Astrocyte (in vitro differentiated cells and primary cell): ENCODE measurements at regions not wholly inside any gene's neighbourhood (a gene's known extent, or its start where the extent isn't known, plus 50 kb on each side); places are given as distances from the start of the nearest gene placed in this dataset.

ENCODE experiments used
- DNase-seq: peaks from one replicate; pipeline ENCODE4 v3.0.0-alpha.2; 2010; ENCODE audit warnings: low read depth
- FAIRE-seq: peaks from 2 replicates; lab custom pipeline; 2011; peaks lifted over from hg19 to GRCh38; lab: Jason Lieb, UNC
- H2AFZ ChIP-seq: 2 replicates; pipeline ENCODE4 v1.6.0; 2012; ENCODE audit warnings: low read depth, low read length, inconsistent platforms
- H3K27ac ChIP-seq: 2 replicates; pipeline ENCODE4 v1.5.1; 2011; ENCODE audit warnings: low read depth, low read length, inconsistent platforms
- H3K27me3 ChIP-seq: 2 replicates; pipeline ENCODE4 v1.6.0; 2011; ENCODE audit warnings: low read length, inconsistent platforms; ENCODE audit not compliant: insufficient read depth
- H3K36me3 ChIP-seq: 2 replicates; pipeline ENCODE4 v1.5.1; 2011; ENCODE audit warnings: low read length, inconsistent platforms; ENCODE audit not compliant: insufficient read depth
- H3K4me1 ChIP-seq: 2 replicates; pipeline ENCODE4 v1.5.1; 2011; ENCODE audit warnings: low read length, inconsistent platforms; ENCODE audit not compliant: insufficient read depth
- H3K4me2 ChIP-seq: 2 replicates; pipeline ENCODE4 v1.6.0; 2012; ENCODE audit warnings: low read length, inconsistent platforms
- H3K4me3 ChIP-seq: 2 replicates; pipeline ENCODE4 v1.5.1; 2011; ENCODE audit warnings: low read depth, mild to moderate bottlenecking, low read length, inconsistent platforms; ENCODE audit not compliant: insufficient read depth
- H3K79me2 ChIP-seq: 2 replicates; pipeline ENCODE4 v1.6.0; 2012; ENCODE audit warnings: mild to moderate bottlenecking, low read length, inconsistent platforms; ENCODE audit not compliant: insufficient read depth
- H3K9ac ChIP-seq: 2 replicates; pipeline ENCODE4 v1.6.0; 2012; ENCODE audit warnings: mild to moderate bottlenecking, low read length, inconsistent platforms
- H3K9me3 ChIP-seq: 2 replicates; pipeline ENCODE4 v1.5.1; 2012; ENCODE audit warnings: low read depth, mild to moderate bottlenecking, low read length, inconsistent platforms; ENCODE audit not compliant: insufficient read depth
- H4K20me1 ChIP-seq: 2 replicates; pipeline ENCODE4 v1.6.0; 2012; ENCODE audit warnings: low read length, inconsistent platforms; ENCODE audit not compliant: insufficient read depth
- H3K27ac Mint-ChIP-seq: one replicate; pipeline ENCODE4 v1.8.0; 2021; ENCODE audit warnings: mild to moderate bottlenecking, mixed read lengths; ENCODE audit not compliant: unreplicated experiment
- H3K27me3 Mint-ChIP-seq: one replicate; pipeline ENCODE4 v1.8.0; 2021; ENCODE audit warnings: low read depth, mixed read lengths; ENCODE audit not compliant: unreplicated experiment
- H3K36me3 Mint-ChIP-seq: one replicate; pipeline ENCODE4 v1.8.0; 2021; ENCODE audit warnings: low read depth, mixed read lengths; ENCODE audit not compliant: unreplicated experiment
- H3K4me1 Mint-ChIP-seq: one replicate; pipeline ENCODE4 v1.8.0; 2021; ENCODE audit warnings: low read depth, mixed read lengths; ENCODE audit not compliant: unreplicated experiment
- H3K4me3 Mint-ChIP-seq: one replicate; pipeline ENCODE4 v1.8.0; 2021; ENCODE audit warnings: mild to moderate bottlenecking, moderate library complexity, mixed read lengths; ENCODE audit not compliant: unreplicated experiment
- H3K9me3 Mint-ChIP-seq: one replicate; pipeline ENCODE4 v1.8.0; 2021; ENCODE audit warnings: mild to moderate bottlenecking, mixed read lengths; ENCODE audit not compliant: unreplicated experiment
- EZH2 ChIP-seq: IDR thresholded peaks from 2 replicates; pipeline ENCODE4 v1.6.1; 2012; ENCODE audit warnings: mild to moderate bottlenecking, low read length, inconsistent platforms; ENCODE audit not compliant: insufficient read depth
- TF ChIP-seq, protein P1 (sequence below): IDR thresholded peaks from 2 replicates; pipeline ENCODE4 v1.5.1; 2011; ENCODE audit warnings: low read depth, mild to moderate bottlenecking, inconsistent platforms, low read length, moderate library complexity; ENCODE audit not compliant: insufficient read depth

DNA sequence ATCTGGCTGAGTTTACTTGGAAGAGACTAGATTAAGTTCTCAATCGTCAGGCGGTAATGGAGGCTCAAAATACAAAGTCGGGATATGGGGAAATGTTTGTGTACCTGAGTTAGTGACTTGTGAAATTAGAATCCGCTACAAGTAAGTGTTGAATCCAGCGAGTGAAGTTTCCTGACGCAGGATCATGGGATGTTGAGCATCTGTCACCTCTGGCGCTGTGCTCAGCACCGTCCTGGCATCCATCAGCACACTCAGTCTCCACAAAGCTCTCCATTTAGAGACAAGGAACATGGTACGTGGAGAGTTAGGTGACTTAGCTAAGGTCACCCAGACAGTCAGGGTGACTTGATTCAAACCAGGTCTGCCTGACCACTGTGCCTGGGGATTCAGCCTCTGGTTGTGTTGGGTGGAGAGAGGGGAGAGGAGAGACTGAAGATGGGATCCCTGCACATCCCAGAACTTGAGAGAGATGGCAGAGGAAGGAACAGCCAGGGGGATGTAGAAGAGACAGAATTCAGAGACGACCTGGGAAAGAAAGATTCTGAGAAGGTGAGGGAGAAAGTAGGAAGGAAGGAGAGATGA lies 251.2 kb downstream of the ACKR3 start:
- H3K9me3 Mint-ChIP-seq: peaks cover 10% of the 10 kb centered on the region
- H2AFZ ChIP-seq: no peak overlapping the region

DNA sequence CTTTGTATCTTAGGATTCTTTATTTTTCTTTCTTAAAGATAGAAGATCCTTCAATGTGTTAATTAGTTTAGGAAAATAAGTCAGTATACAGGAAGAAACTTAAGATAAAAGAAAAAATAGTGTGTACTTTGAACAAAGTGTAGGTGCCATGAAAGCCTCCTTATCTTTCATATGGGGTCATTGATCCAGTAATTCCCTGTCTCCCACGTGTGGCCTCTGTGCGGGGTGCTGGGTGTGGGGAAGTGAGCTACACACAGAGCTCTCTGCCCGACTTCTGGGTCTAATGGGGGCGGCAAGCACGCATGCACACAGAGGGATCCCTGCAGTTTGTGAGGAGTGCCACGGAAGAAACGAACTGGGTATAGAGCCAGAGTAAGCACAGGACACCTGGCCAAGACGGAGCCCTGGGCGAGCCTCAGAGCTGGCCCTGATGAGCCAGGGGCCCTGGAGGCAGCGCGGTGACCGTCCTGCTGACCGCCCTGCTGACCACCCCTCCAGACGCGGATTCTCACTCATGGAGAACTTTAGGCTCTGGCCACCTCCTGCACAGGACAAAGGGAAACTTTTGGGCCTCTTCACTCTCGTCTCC lies 253.5 kb downstream of the ACKR3 start:
- Mint-ChIP-seq H3K27me3 (peaks cover 14% of the 10 kb centered on the region), H3K36me3 (no peaks in the 10 kb centered on the region), H3K4me1 (peaks cover 1% of the 10 kb centered on the region), H3K9me3 (peaks cover 6% of the 10 kb centered on the region), H3K27ac (peak overlapping the region; percentile 36), H3K4me3 (no peak overlapping the region)
- H3K4me2 ChIP-seq: no peak overlapping the region
- H3K9ac ChIP-seq: no peak overlapping the region
- H3K4me3 ChIP-seq: no peak overlapping the region
- H3K27ac ChIP-seq: no peak overlapping the region
- H4K20me1 ChIP-seq: no peaks in the 10 kb centered on the region
- H3K79me2 ChIP-seq: no peaks in the 10 kb centered on the region
- H3K9me3 ChIP-seq: no peaks in the 10 kb centered on the region
- no peak for TF ChIP-seq EZH2
- TF ChIP-seq, protein P1, sequence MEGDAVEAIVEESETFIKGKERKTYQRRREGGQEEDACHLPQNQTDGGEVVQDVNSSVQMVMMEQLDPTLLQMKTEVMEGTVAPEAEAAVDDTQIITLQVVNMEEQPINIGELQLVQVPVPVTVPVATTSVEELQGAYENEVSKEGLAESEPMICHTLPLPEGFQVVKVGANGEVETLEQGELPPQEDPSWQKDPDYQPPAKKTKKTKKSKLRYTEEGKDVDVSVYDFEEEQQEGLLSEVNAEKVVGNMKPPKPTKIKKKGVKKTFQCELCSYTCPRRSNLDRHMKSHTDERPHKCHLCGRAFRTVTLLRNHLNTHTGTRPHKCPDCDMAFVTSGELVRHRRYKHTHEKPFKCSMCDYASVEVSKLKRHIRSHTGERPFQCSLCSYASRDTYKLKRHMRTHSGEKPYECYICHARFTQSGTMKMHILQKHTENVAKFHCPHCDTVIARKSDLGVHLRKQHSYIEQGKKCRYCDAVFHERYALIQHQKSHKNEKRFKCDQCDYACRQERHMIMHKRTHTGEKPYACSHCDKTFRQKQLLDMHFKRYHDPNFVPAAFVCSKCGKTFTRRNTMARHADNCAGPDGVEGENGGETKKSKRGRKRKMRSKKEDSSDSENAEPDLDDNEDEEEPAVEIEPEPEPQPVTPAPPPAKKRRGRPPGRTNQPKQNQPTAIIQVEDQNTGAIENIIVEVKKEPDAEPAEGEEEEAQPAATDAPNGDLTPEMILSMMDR: no peak
- no peaks in the 10 kb centered on the region for H3K4me1 ChIP-seq
- DNase-seq (no peak), FAIRE-seq (no peak)
- no peak overlapping the region for H2AFZ ChIP-seq
- H3K36me3 ChIP-seq: no peaks in the 10 kb centered on the region
- no peaks in the 10 kb centered on the region for H3K27me3 ChIP-seq

More for the DNA sequence above, 251.2 kb downstream of the ACKR3 start:
- H3K4me3 Mint-ChIP-seq: no peak overlapping the region
- no peak overlapping the region for H3K27ac Mint-ChIP-seq
- no peak for DNase-seq
- H3K27me3 Mint-ChIP-seq: peaks cover 23% of the 10 kb centered on the region
- no peaks in the 10 kb centered on the region for H3K4me1 Mint-ChIP-seq
- no peaks in the 10 kb centered on the region for H3K36me3 Mint-ChIP-seq
- FAIRE-seq: no peak
- H4K20me1 ChIP-seq: no peaks in the 10 kb centered on the region
- H3K4me1 ChIP-seq: no peaks in the 10 kb centered on the region
- H3K4me3 ChIP-seq: no peak overlapping the region
- no peaks in the 10 kb centered on the region for H3K36me3 ChIP-seq
- TF ChIP-seq EZH2: no peak
- TF ChIP-seq, protein P1: no peak
- H3K27ac ChIP-seq: no peak overlapping the region
- no peaks in the 10 kb centered on the region for H3K9me3 ChIP-seq
- no peaks in the 10 kb centered on the region for H3K27me3 ChIP-seq
- H3K4me2 ChIP-seq: no peak overlapping the region
- no peak overlapping the region for H3K9ac ChIP-seq
- no peaks in the 10 kb centered on the region for H3K79me2 ChIP-seq

DNA sequence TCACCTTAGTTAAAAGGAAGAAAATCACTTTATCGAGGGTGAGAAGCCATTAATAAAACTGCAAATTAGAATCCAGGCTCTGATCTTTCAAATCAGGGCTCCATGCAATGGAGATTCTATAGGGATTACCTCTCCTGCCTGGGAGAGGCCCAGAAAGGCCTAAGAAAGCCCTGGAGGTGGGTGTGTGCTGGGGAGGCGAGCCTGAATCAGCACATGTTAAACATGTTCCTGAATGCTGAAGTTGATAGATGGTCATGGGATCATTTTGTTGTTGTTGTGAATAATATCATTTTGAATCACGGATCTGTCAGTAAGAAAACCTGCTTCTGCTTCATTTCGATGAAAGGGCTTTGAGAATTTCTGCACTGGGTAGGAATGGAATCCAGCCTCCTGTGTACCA lies 254.3 kb downstream of the ACKR3 start:
- no peak overlapping the region for H3K27ac Mint-ChIP-seq

More for the DNA sequence above, 254.3 kb downstream of the ACKR3 start:
- DNase-seq: no peak
- Mint-ChIP-seq H3K4me3 (no peak overlapping the region), H3K27me3 (peaks cover 8% of the 10 kb centered on the region), H3K4me1 (peaks cover 1% of the 10 kb centered on the region), H3K9me3 (peaks cover 6% of the 10 kb centered on the region), H3K36me3 (no peaks in the 10 kb centered on the region)
- Histone ChIP-seq H3K27me3 (no peaks in the 10 kb centered on the region), H3K4me1 (no peaks in the 10 kb centered on the region), H3K9me3 (no peaks in the 10 kb centered on the region), H3K4me2 (no peak overlapping the region), H3K9ac (no peak overlapping the region), H3K36me3 (no peaks in the 10 kb centered on the region), H3K4me3 (no peak overlapping the region), H4K20me1 (no peaks in the 10 kb centered on the region), H2AFZ (no peak overlapping the region), H3K79me2 (no peaks in the 10 kb centered on the region), H3K27ac (no peak overlapping the region)
- TF ChIP-seq EZH2: no peak
- TF ChIP-seq, protein P1: no peak
- FAIRE-seq: no peak
